Erythroblast (primary cell): ENCODE measurements at regions not wholly inside any gene's neighbourhood (a gene's known extent, or its start where the extent isn't known, plus 50 kb on each side); places are given as distances from the start of the nearest gene placed in this dataset.

ENCODE experiments used
- GATA1 ChIP-seq: IDR thresholded peaks from 2 replicates; pipeline ENCODE4 v1.6.1; 2011; ENCODE audit warnings: low read depth, mild to moderate bottlenecking, control low read depth, low read length, moderate library complexity
- POLR2A ChIP-seq: IDR thresholded peaks from 2 replicates; pipeline ENCODE4 v1.6.1; 2011; ENCODE audit warnings: mild to moderate bottlenecking, low read length

- TF ChIP-seq POLR2A (no peak), GATA1 (no peak)
Measured at GRCh38 chr18:68103561-68103960, 587.0 kb upstream of the DSEL start.
